SK-N-SH (cell line): ENCODE measurements at regions not wholly inside any gene's neighbourhood (a gene's known extent, or its start where the extent isn't known, plus 50 kb on each side); places are given as distances from the start of the nearest gene placed in this dataset.
"Not testable (repeated sequence)": the region's sequence is repeated elsewhere in the genome, so short reads cannot be mapped to it uniquely, and the experiment has no call there.

Source experiments
- CTCF ChIA-PET: fragments of 300-600, 350-600 bp; formaldehyde crosslinking; extraction: SDS; loops from one replicate; lab custom pipeline; 2021; lab: Yijun Ruan, JAX
- POLR2A ChIA-PET: fragments of 350-600 bp; sonication (Branson Sonifier 250); formaldehyde crosslinking; extraction: SDS; loops from one replicate; lab custom pipeline; 2020; ENCODE audit warnings: antibody characterized with exemption, inconsistent platforms; lab: Yijun Ruan, JAX
- DNase-seq: peaks from one replicate; pipeline ENCODE4 v3.0.0; 2012
- H2AFZ ChIP-seq: fragments of 200-600 bp; sonication (generic); 2 replicates; pipeline ENCODE4 v1.8.1; 2016; ENCODE audit warnings: antibody characterized with exemption, mild to moderate bottlenecking, low read depth
- H3F3A ChIP-seq: fragments of 200-600 bp; sonication (generic); replicated peaks from 2 replicates; pipeline ENCODE3; 2016; ENCODE audit warnings: antibody characterized with exemption, mild to moderate bottlenecking; ENCODE audit not compliant: insufficient read depth
- H3K27ac ChIP-seq, 2 experiments: fragments of 200-500 bp in 1 of 2; fragments of 200-600 bp in 1 of 2; sonication (Bioruptor generic) in 1 of 2; sonication (generic), shearing (Covaris generic) in 1 of 2; 2 replicates each; pipeline versions ENCODE4 v1.5.1 to v1.6.1; 2014 to 2016; ENCODE audit warnings: low read depth in 2 of 2, inconsistent platforms in 1 of 2, low read length in 1 of 2, mild to moderate bottlenecking in 1 of 2, mixed read lengths in 1 of 2
- H3K27me3 ChIP-seq: fragments of 200-600 bp; sonication (generic), shearing (Covaris generic); 2 replicates; pipeline ENCODE4 v1.6.1; 2016; ENCODE audit warnings: mixed run types; ENCODE audit not compliant: insufficient read depth
- H3K36me3 ChIP-seq, 2 experiments: fragments of 200-500 bp in 1 of 2; fragments of 200-600 bp in 1 of 2; sonication (Bioruptor generic) in 1 of 2; sonication (generic) in 1 of 2; replicated peaks in 1 of 2; 2 replicates each; pipeline versions ENCODE3 to v1.5.1; 2014 to 2016; ENCODE audit warnings: low read length in 1 of 2, mild to moderate bottlenecking in 1 of 2; ENCODE audit not compliant: insufficient read depth in 2 of 2, control insufficient read depth in 1 of 2
- H3K4me1 ChIP-seq, 2 experiments: fragments of 200-500 bp in 1 of 2; fragments of 200-600 bp in 1 of 2; sonication (Bioruptor generic) in 1 of 2; sonication (generic), shearing (Covaris generic) in 1 of 2; 2 replicates each; pipeline versions ENCODE4 v1.5.1 to v1.6.1; 2014 to 2016; ENCODE audit warnings: low read depth in 1 of 2, low read length in 1 of 2, mixed run types in 1 of 2; ENCODE audit not compliant: insufficient read depth in 2 of 2, control insufficient read depth in 1 of 2
- H3K4me2 ChIP-seq: fragments of 200-600 bp; sonication (generic), shearing (Covaris generic); 2 replicates; pipeline ENCODE4 v1.6.1; 2017; ENCODE audit warnings: mixed run types
- H3K4me3 ChIP-seq, 2 experiments: fragments of 200-500 bp in 1 of 2; fragments of 200-600 bp in 1 of 2; sonication (Bioruptor generic) in 1 of 2; sonication (generic), shearing (Covaris generic) in 1 of 2; 2 replicates each; pipeline versions ENCODE4 v1.5.1 to v1.8.1; 2014 to 2016; ENCODE audit warnings: low read depth in 2 of 2, inconsistent platforms in 1 of 2, low read length in 1 of 2, mild to moderate bottlenecking in 1 of 2, mixed read lengths in 1 of 2, moderate library complexity in 1 of 2
- H3K79me2 ChIP-seq: fragments of 200-600 bp; sonication (generic); 2 replicates; pipeline ENCODE4 v1.8.1; 2017; ENCODE audit warnings: mild to moderate bottlenecking; ENCODE audit not compliant: insufficient read depth
- H3K9ac ChIP-seq: fragments of 200-600 bp; sonication (generic); 2 replicates; pipeline ENCODE4 v1.6.1; 2017; ENCODE audit warnings: mixed run types
- H3K9me2 ChIP-seq: fragments of 200-600 bp; sonication (generic); 2 replicates; pipeline ENCODE4 v1.6.1; 2017; ENCODE audit warnings: mixed run types
- H3K9me3 ChIP-seq: fragments of 200-600 bp; sonication (generic); 2 replicates; pipeline ENCODE4 v1.6.1; 2017; ENCODE audit warnings: mixed run types, mild to moderate bottlenecking, moderate library complexity
- H4K20me1 ChIP-seq: fragments of 200-600 bp; sonication (generic); 2 replicates; pipeline ENCODE4 v1.6.1; 2017; ENCODE audit warnings: mild to moderate bottlenecking, mixed run types; ENCODE audit not compliant: insufficient read depth
- EP300 ChIP-seq, 2 experiments: IDR thresholded peaks; 2 replicates each; pipeline versions ENCODE4 v1.4.0 to v1.6.1; 2012; ENCODE audit warnings: borderline replicate concordance in 1 of 2, low read depth in 1 of 2, low read length in 1 of 2
- FOXM1 ChIP-seq: IDR thresholded peaks from 2 replicates; pipeline ENCODE4 v1.4.0; 2012; ENCODE audit warnings: low read depth, mild to moderate bottlenecking
- MXI1 ChIP-seq: IDR thresholded peaks from 2 replicates; pipeline ENCODE4 v1.6.1; 2012; ENCODE audit warnings: mild to moderate bottlenecking, low read depth, low read length, improper control_type of control experiment
- NRF1 ChIP-seq: IDR thresholded peaks from 2 replicates; pipeline ENCODE4 v1.6.1; 2012; ENCODE audit warnings: low read depth, mild to moderate bottlenecking, low read length
- RAD21 ChIP-seq: IDR thresholded peaks from 2 replicates; pipeline ENCODE4 v1.6.1; 2012; ENCODE audit warnings: mild to moderate bottlenecking, low read length
- SIN3A ChIP-seq: IDR thresholded peaks from 2 replicates; pipeline ENCODE4 v1.6.1; 2012; ENCODE audit warnings: low read depth, mild to moderate bottlenecking, low read length, moderate library complexity, borderline replicate concordance
- WGBS: methylation state at CpG from one replicate; pipeline ENCODE4 v1.1.6; 2017; ENCODE audit warnings: low lambda C conversion rate; 5-methylcytosine and 5-hydroxymethylcytosine counted together
- TF ChIP-seq, protein P1 (sequence below): fragments of 200-600 bp; sonication (generic); IDR thresholded peaks from 2 replicates; pipeline ENCODE4 v1.6.1; 2017; ENCODE audit warnings: antibody characterized with exemption, mild to moderate bottlenecking, moderate library complexity
- TF ChIP-seq, protein P2 (sequence below): IDR thresholded peaks from 2 replicates; pipeline ENCODE4 v1.6.1; 2012; ENCODE audit warnings: mild to moderate bottlenecking, low read depth, low read length, moderate library complexity
- TF ChIP-seq, protein P3 (sequence below): IDR thresholded peaks from 2 replicates; pipeline ENCODE4 v1.4.0; 2012; ENCODE audit warnings: low read depth, borderline replicate concordance

DNA sequence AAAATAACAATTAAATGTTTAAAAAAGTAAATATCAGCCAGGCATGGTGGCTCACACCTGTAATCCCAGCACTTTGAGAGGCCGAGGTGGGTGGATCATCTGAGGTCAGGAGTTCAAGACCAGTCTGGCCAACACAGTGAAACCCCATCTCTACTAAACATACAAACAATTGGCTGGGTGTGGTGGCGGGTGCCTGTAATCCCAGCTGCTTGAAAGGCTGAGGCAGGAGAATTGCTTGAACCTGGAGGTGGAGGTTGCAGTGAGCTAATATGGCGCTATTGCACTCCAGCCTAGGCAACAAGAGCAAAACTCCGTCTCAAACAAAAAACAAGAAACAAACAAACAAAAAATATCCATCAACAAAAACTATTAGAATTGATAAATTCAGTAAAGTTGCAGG, 77.5 kb downstream of the SNX5 start:
- H4K20me1 ChIP-seq, H2AFZ ChIP-seq, H3K79me2 ChIP-seq, H3K27me3 ChIP-seq, H3K27ac ChIP-seq, H3K9ac ChIP-seq, H3K4me2 ChIP-seq, H3F3A ChIP-seq, DNase-seq, POLR2A ChIA-PET, H3K4me1 ChIP-seq, CTCF ChIA-PET, H3K36me3 ChIP-seq, H3K4me3 ChIP-seq, H3K9me2 ChIP-seq, H3K9me3 ChIP-seq: not testable (repeated sequence)
- WGBS: 29% methylated on average over 4 of the region's 4 CpGs

DNA sequence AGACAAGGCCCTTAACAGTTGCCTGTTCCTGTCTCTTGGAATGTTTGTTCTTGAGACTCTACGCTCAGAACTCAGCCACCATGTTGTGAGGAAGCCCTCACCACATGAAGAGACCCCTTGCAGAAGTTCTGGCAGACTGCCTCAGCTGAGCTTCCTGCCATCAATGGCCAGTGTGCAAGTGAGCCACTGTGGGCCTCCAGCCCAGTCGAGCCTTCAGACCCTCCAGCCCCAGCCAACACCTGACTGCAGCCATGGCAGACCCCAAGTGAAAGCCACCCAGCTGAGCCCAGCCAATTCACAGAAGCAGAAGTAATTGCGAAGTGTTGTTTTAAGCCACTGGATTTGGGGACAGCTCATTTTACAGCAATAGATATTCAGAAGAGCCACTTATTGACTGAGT, 78.3 kb downstream of the SNX5 start:
- H2AFZ ChIP-seq: no peak overlapping the region
- no peaks in the 10 kb centered on the region for H3K9me2 ChIP-seq

DNA sequence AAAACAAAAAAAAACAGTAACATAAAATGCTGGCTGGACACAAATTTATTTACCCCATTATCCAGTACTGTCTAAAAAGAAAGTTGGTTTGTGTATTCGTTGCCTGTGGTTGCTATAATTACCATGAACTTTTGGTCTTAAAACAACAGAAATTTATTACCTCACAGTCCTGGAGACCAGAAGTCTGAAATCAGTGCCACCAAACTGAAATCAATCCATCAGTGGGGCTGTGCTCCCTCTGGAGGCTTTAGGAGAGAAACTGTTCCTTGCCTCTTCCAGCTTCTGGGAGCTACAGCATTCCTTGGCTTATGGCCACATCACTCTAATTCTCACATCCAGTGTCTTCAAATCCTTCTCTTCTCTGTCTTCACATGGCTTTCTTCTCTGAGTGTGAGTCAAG, 79.4 kb downstream of the SNX5 start:
- Histone ChIP-seq H3K27me3 (no peaks in the 10 kb centered on the region), H3K36me3 (no peaks in the 10 kb centered on the region), H3K4me2 (no peak overlapping the region), H2AFZ (no peak overlapping the region), H3K4me3 (no peak overlapping the region), H3K27ac (no peak overlapping the region), H4K20me1 (no peaks in the 10 kb centered on the region), H3K4me1 (peaks cover 0 to 5% of the 10 kb centered on the region in 2 experiments; a peak in 1 of 4 replicates)
- CTCF ChIA-PET: interaction anchor here (1.5 kb wide), 1 partner anchor 9 kb away, joined by 4 read pairs; no protein-coding TSS in a partner anchor
- POLR2A ChIA-PET: no interaction called here
- TF ChIP-seq RAD21 (0 out of 2 replicates have a peak, but pooled peaks have one; percentile 15), MXI1 (no peak)
- TF ChIP-seq, all 33 proteins: peak for 1
- Histone ChIP-seq H3K9me2 (no peaks in the 10 kb centered on the region), H3K9me3 (no peaks in the 10 kb centered on the region), H3K79me2 (no peaks in the 10 kb centered on the region), H3K9ac (no peak overlapping the region), H3F3A (no peaks in the 10 kb centered on the region)
- DNase-seq: no peak
- WGBS: 10% methylated on average over 1 of the region's 1 CpG

More for the DNA sequence above, 78.3 kb downstream of the SNX5 start:
- H3F3A ChIP-seq: no peaks in the 10 kb centered on the region
- TF ChIP-seq FOXM1: no peak
- no peak for TF ChIP-seq SIN3A
- no peaks in the 10 kb centered on the region for H3K36me3 ChIP-seq
- no peaks in the 10 kb centered on the region for H3K27me3 ChIP-seq
- no peaks in the 10 kb centered on the region for H3K9me3 ChIP-seq
- H3K4me2 ChIP-seq: no peak overlapping the region
- H3K4me3 ChIP-seq: no peak overlapping the region
- H3K27ac ChIP-seq: no peak overlapping the region
- H3K4me1 ChIP-seq: peaks cover 0 to 5% of the 10 kb centered on the region in 2 experiments; a peak in 1 of 4 replicates
- no peak overlapping the region for H3K9ac ChIP-seq
- no peaks in the 10 kb centered on the region for H3K79me2 ChIP-seq
- POLR2A ChIA-PET: no interaction called here
- CTCF ChIA-PET: interaction anchor here (0.6 to 1.1 kb wide), 2 partner anchors 9 to 177 kb away, joined by 3 to 4 read pairs; no protein-coding TSS in a partner anchor
- H4K20me1 ChIP-seq: no peaks in the 10 kb centered on the region
- WGBS: 37% methylated on average over 3 of the region's 3 CpGs
- DNase-seq: no peak

DNA sequence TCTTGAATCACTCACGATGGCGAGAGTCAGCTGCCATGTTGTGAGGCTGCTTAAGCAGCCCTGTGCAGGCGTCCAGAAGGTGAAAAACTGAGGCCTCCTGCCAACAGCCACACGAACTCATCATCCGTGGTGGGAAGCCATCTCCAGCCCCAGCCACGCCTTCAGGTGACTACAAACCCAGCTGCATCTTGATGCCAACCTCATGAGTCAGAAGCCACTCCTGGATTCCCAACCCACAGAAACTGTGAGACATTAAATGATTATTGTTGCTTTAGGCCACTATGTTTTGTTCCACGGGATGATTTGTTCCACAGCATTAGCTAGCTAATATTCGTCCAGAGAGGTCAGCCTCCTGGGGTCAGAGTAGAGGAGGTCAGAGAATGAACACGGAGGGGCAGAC, 80.5 kb downstream of the SNX5 start:
- Histone ChIP-seq H3K4me1 (peaks cover 0 to 5% of the 10 kb centered on the region in 2 experiments; a peak in 1 of 4 replicates), H3K27me3 (no peaks in the 10 kb centered on the region), H3K4me3 (no peak overlapping the region), H3K9me2 (no peaks in the 10 kb centered on the region), H3K79me2 (no peaks in the 10 kb centered on the region), H3K9me3 (no peaks in the 10 kb centered on the region), H4K20me1 (no peaks in the 10 kb centered on the region), H3K27ac (no peak overlapping the region), H3K9ac (no peak overlapping the region), H2AFZ (no peak overlapping the region), H3K4me2 (no peak overlapping the region), H3F3A (no peaks in the 10 kb centered on the region), H3K36me3 (no peaks in the 10 kb centered on the region)
- WGBS: 39% methylated on average over 6 of the region's 9 CpGs
- POLR2A ChIA-PET: no interaction called here
- no peak for DNase-seq
- CTCF ChIA-PET: interaction anchor here (0.8 kb wide), 1 partner anchor 206 kb away, joined by 3 read pairs; no protein-coding TSS in a partner anchor
- no peak for TF ChIP-seq NRF1
- TF ChIP-seq EP300 (IDR thresholded peaks at IDR 0.05; ENCODE audit: borderline replicate concordance in 1 of 2, low read depth in 1 of 2, low read length in 1 of 2): no peak
- TF ChIP-seq, protein P1, sequence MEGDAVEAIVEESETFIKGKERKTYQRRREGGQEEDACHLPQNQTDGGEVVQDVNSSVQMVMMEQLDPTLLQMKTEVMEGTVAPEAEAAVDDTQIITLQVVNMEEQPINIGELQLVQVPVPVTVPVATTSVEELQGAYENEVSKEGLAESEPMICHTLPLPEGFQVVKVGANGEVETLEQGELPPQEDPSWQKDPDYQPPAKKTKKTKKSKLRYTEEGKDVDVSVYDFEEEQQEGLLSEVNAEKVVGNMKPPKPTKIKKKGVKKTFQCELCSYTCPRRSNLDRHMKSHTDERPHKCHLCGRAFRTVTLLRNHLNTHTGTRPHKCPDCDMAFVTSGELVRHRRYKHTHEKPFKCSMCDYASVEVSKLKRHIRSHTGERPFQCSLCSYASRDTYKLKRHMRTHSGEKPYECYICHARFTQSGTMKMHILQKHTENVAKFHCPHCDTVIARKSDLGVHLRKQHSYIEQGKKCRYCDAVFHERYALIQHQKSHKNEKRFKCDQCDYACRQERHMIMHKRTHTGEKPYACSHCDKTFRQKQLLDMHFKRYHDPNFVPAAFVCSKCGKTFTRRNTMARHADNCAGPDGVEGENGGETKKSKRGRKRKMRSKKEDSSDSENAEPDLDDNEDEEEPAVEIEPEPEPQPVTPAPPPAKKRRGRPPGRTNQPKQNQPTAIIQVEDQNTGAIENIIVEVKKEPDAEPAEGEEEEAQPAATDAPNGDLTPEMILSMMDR: no peak
- no peak for TF ChIP-seq SIN3A
- TF ChIP-seq, protein P2, sequence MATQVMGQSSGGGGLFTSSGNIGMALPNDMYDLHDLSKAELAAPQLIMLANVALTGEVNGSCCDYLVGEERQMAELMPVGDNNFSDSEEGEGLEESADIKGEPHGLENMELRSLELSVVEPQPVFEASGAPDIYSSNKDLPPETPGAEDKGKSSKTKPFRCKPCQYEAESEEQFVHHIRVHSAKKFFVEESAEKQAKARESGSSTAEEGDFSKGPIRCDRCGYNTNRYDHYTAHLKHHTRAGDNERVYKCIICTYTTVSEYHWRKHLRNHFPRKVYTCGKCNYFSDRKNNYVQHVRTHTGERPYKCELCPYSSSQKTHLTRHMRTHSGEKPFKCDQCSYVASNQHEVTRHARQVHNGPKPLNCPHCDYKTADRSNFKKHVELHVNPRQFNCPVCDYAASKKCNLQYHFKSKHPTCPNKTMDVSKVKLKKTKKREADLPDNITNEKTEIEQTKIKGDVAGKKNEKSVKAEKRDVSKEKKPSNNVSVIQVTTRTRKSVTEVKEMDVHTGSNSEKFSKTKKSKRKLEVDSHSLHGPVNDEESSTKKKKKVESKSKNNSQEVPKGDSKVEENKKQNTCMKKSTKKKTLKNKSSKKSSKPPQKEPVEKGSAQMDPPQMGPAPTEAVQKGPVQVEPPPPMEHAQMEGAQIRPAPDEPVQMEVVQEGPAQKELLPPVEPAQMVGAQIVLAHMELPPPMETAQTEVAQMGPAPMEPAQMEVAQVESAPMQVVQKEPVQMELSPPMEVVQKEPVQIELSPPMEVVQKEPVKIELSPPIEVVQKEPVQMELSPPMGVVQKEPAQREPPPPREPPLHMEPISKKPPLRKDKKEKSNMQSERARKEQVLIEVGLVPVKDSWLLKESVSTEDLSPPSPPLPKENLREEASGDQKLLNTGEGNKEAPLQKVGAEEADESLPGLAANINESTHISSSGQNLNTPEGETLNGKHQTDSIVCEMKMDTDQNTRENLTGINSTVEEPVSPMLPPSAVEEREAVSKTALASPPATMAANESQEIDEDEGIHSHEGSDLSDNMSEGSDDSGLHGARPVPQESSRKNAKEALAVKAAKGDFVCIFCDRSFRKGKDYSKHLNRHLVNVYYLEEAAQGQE: no peak
- TF ChIP-seq, protein P3, sequence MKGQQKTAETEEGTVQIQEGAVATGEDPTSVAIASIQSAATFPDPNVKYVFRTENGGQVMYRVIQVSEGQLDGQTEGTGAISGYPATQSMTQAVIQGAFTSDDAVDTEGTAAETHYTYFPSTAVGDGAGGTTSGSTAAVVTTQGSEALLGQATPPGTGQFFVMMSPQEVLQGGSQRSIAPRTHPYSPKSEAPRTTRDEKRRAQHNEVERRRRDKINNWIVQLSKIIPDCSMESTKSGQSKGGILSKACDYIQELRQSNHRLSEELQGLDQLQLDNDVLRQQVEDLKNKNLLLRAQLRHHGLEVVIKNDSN: no peak
